HG02588 (cell line): ENCODE measurements at regions not wholly inside any gene's neighbourhood (a gene's known extent, or its start where the extent isn't known, plus 50 kb on each side); places are given as distances from the start of the nearest gene placed in this dataset.

Source experiments
- ATAC-seq: cut with Tn5 transposase; IDR thresholded peaks from one replicate; pipeline ENCODE4 v1.9.1; 2021; ENCODE audit warnings: mild to moderate bottlenecking, moderate library complexity; ENCODE audit not compliant: unreplicated experiment

GRCh38 chr14:53896726-53897125 lies 59.9 kb downstream of the BMP4 start:
- no peak for ATAC-seq

GRCh38 chr14:53894456-53894855 lies 62.2 kb downstream of the BMP4 start:
- ATAC-seq = peak; percentile 85

- ATAC-seq = no peak
Measured at GRCh38 chr14:53893374-53893773, 63.3 kb downstream of the BMP4 start.

- ATAC-seq = no peak
Measured at GRCh38 chr14:53890611-53891101, 66.0 kb downstream of the BMP4 start.

GRCh38 chr14:53888535-53889386 lies 67.9 kb downstream of the BMP4 start:
- no peak for ATAC-seq

GRCh38 chr14:53885136-53885640 lies 71.4 kb downstream of the BMP4 start:
- ATAC-seq = no peak

- ATAC-seq = no peak
Measured at GRCh38 chr14:53884601-53885000, 72.0 kb downstream of the BMP4 start.

- no peak for ATAC-seq
Measured at GRCh38 chr14:53883739-53884138, 72.9 kb downstream of the BMP4 start.

- ATAC-seq = no peak
Measured at GRCh38 chr14:53882684-53883083, 73.9 kb downstream of the BMP4 start.

- no peak for ATAC-seq
Measured at GRCh38 chr14:53881921-53882320, 74.7 kb downstream of the BMP4 start.

GRCh38 chr14:53881161-53881871 lies 75.3 kb downstream of the BMP4 start:
- ATAC-seq = no peak

GRCh38 chr14:53880761-53881160 lies 75.9 kb downstream of the BMP4 start:
- no peak for ATAC-seq

- no peak for ATAC-seq
Measured at GRCh38 chr14:53879747-53880146, 76.9 kb downstream of the BMP4 start.

- no peak for ATAC-seq
Measured at GRCh38 chr14:53879022-53879686, 77.5 kb downstream of the BMP4 start.

GRCh38 chr14:53875324-53875897 lies 81.2 kb downstream of the BMP4 start:
- no peak for ATAC-seq

- ATAC-seq = no peak
Measured at GRCh38 chr14:53874704-53875103, 81.9 kb downstream of the BMP4 start.

- no peak for ATAC-seq
Measured at GRCh38 chr14:53872681-53873089, 83.9 kb downstream of the BMP4 start.

GRCh38 chr14:53871951-53872350 lies 84.7 kb downstream of the BMP4 start:
- ATAC-seq = no peak

- ATAC-seq = no peak
Measured at GRCh38 chr14:53871011-53871410, 85.6 kb downstream of the BMP4 start.

- no peak for ATAC-seq
Measured at GRCh38 chr14:53865711-53866110, 90.9 kb downstream of the BMP4 start.

GRCh38 chr14:53861781-53862180 lies 94.8 kb downstream of the BMP4 start:
- ATAC-seq = no peak
